MM.1S (cell line): ENCODE measurements at regions not wholly inside any gene's neighbourhood (a gene's known extent, or its start where the extent isn't known, plus 50 kb on each side); places are given as distances from the start of the nearest gene placed in this dataset.

Source experiments
- EZH2 ChIP-seq: fragments of 300-600 bp; sonication (generic); optimal IDR thresholded peaks from 2 replicates; pipeline ENCODE3; 2017; ENCODE audit warnings: low read depth, mild to moderate bottlenecking, antibody characterized with exemption, low read length, mixed read lengths
- TF ChIP-seq, protein P1 (sequence below): fragments of 300-600 bp; sonication (generic); IDR thresholded peaks from 2 replicates; pipeline ENCODE4 v1.5.1; 2016; ENCODE audit warnings: antibody characterized with exemption, low read length, mixed read lengths

DNA sequence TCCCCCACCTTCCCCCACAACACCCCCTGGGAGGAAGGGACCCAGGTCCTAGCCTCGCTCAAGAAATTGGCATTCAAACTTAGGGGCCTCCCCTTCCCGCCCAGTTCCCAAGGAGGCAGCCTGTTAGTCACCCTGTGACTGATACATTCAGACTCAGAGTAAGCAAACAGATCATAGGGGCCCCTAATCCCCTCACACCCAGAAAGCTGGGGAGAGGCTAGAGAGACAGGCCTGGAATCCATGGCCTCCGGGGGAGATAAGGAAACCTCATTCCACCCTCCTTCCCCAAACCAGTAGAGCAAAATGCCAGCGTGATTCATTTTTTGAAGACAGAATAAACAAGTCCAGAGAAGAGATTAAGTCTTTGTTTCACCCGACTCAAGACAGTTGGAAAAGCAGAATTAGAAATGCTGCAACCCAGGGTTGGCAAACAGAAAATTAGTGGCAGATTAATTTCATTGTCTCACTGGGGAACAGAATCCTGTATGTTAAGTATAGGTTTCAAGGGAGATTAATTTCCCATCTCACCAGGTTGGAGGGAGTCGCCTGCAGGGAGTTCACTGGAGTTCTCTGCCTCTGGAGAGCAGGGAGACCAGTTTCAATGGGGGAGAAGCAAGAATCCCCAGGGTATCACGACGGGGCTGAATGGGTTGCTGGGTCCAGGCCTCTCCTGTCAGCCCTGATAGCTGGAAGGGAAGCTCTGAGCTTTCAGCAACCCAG lies 268.3 kb downstream of the UACA start:
- TF ChIP-seq, protein P1, sequence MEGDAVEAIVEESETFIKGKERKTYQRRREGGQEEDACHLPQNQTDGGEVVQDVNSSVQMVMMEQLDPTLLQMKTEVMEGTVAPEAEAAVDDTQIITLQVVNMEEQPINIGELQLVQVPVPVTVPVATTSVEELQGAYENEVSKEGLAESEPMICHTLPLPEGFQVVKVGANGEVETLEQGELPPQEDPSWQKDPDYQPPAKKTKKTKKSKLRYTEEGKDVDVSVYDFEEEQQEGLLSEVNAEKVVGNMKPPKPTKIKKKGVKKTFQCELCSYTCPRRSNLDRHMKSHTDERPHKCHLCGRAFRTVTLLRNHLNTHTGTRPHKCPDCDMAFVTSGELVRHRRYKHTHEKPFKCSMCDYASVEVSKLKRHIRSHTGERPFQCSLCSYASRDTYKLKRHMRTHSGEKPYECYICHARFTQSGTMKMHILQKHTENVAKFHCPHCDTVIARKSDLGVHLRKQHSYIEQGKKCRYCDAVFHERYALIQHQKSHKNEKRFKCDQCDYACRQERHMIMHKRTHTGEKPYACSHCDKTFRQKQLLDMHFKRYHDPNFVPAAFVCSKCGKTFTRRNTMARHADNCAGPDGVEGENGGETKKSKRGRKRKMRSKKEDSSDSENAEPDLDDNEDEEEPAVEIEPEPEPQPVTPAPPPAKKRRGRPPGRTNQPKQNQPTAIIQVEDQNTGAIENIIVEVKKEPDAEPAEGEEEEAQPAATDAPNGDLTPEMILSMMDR = no peak
- no peak for TF ChIP-seq EZH2
